Ovary (tissue), 7 donors: ENCODE measurements at regions not wholly inside any gene's neighbourhood (a gene's known extent, or its start where the extent isn't known, plus 50 kb on each side); places are given as distances from the start of the nearest gene placed in this dataset.
"Not testable (repeated sequence)": the region's sequence is repeated elsewhere in the genome, so short reads cannot be mapped to it uniquely, and the experiment has no call there.

Source experiments
- DNase-seq, 5 donors: peaks; one replicate each; pipeline ENCODE4 v3.0.0-alpha.2; 2019 to 2020
- H3K27ac ChIP-seq, 2 donors: fragments of 200-600 bp; one replicate each; pipeline versions ENCODE4 v1.5.1 to v1.8.0; 2019 to 2022
- H3K27me3 ChIP-seq: fragments of 200-600 bp; one replicate; pipeline ENCODE4 v1.8.0; 2022
- H3K36me3 ChIP-seq: fragments of 200-600 bp; sonication (generic); one replicate; pipeline ENCODE4 v1.5.1; 2019
- H3K4me1 ChIP-seq: one replicate; pipeline ENCODE4 v1.8.1; 2013; ENCODE audit warnings: mild to moderate bottlenecking, moderate library complexity; ENCODE audit not compliant: insufficient read depth
- H3K4me3 ChIP-seq: fragments of 200-600 bp; sonication (generic); one replicate; pipeline ENCODE4 v1.5.1; 2017
- H3K9me3 ChIP-seq, 2 donors: fragments of 200-600 bp in 1 of 2; sonication (generic) in 1 of 2; one replicate each; pipeline versions ENCODE4 v1.5.1 to v1.8.1; 2013 to 2019; ENCODE audit warnings: mild to moderate bottlenecking in 1 of 2, moderate library complexity in 1 of 2
- CTCF ChIP-seq, 3 donors: fragments of 450-650 bp in 2 of 3; fragments of 200-600 bp in 1 of 3; IDR thresholded peaks; one replicate each; pipeline versions ENCODE4 v1.5.1 to v1.8.0; 2016 to 2022; ENCODE audit warnings: antibody characterized with exemption in 3 of 3, mild to moderate bottlenecking in 1 of 3
- EP300 ChIP-seq: sonication (generic); formaldehyde crosslinking; IDR thresholded peaks from one replicate; pipeline ENCODE4 v1.6.1; 2017; ENCODE audit warnings: antibody characterized with exemption
- POLR2A ChIP-seq: fragments of 450-650 bp; IDR thresholded peaks from one replicate; pipeline ENCODE4 v1.6.1; 2017; ENCODE audit warnings: antibody characterized with exemption, mild to moderate bottlenecking, moderate library complexity
- WGBS, 3 donors: extraction: QIAGEN DNeasy Blood & Tissue Kit in 1 of 3; methylation state at CpG; one replicate each; pipeline versions ENCODE4 v1.1.5 to v1.1.7; 2013 to 2017; 5-methylcytosine and 5-hydroxymethylcytosine counted together
- intact Hi-C, 4 donors: fragments of 100-400 bp; cut with DNase I; formaldehyde crosslinking; loops; one replicate each; pipeline versions ENCODE4 v1.11.0 to v1.15.1; 2022 to 2023
- donor health status: DM: no; HTN: no; CAD: no; lungs with moderate emphysema.
- donor health status: DM: no; HTN: no; CAD: no.
- donor health status: Bipolar disorder and iron deficiency.
- donor health status: DM: no; HTN: no; CAD: no.
- donor health status: DM: yes; HTN: yes; CAD: no.

GRCh38 chr15:31439328-31439727 is 112.7 kb downstream of the KLF13 start:
- intact Hi-C loops = loop anchor here in 1 of 4 donors (5.0 to 10.0 kb wide), 2 partner anchors 72 to 115 kb away; partner anchors contain the start of gene KLF13
- Histone ChIP-seq H3K27me3 (no peaks in the 10 kb centered on the region), H3K27ac (no peak overlapping the region), H3K36me3 (no peaks in the 10 kb centered on the region), H3K4me3 (no peak overlapping the region), H3K4me1 (peaks cover 4% of the 10 kb centered on the region), H3K9me3 (no peaks in the 10 kb centered on the region)
- TF ChIP-seq POLR2A (no peak), CTCF (IDR thresholded peaks at IDR 0.05) (no peak), EP300 (no peak)
- DNase-seq = no peak
- WGBS, 3 donors = 92 to 93% (median 92%) methylated on average over 10 of the region's 10 CpGs

- WGBS, 3 donors = 96 to 97% (median 97%) methylated on average over 20 of the region's 20 CpGs
- H3K27ac ChIP-seq, H3K4me3 ChIP-seq, DNase-seq, H3K4me1 ChIP-seq, intact Hi-C loops, H3K36me3 ChIP-seq, H3K9me3 ChIP-seq, H3K27me3 ChIP-seq: not testable (repeated sequence)
Observed at GRCh38 chr15:31440216-31440615, 113.6 kb downstream of the KLF13 start.

- intact Hi-C loops = no loop called here
- 0 to 2% (median 1%) methylated on average over 54 to 56 of the region's 56 CpGs for WGBS, 3 donors
- Histone ChIP-seq H3K4me3 (peak overlapping the region; percentile 40), H3K27ac (peak overlapping the region in 1 of 2 donors; percentile 52), H3K27me3 (no peaks in the 10 kb centered on the region), H3K9me3 (no peaks in the 10 kb centered on the region), H3K36me3 (no peaks in the 10 kb centered on the region), H3K4me1 (peaks cover 2% of the 10 kb centered on the region)
- DNase-seq = peak; percentile 21 to 78 (median 42)
- no peak for TF ChIP-seq CTCF (IDR thresholded peaks at IDR 0.05)
- no peak for TF ChIP-seq POLR2A
- no peak for TF ChIP-seq EP300
Observed at GRCh38 chr15:31440754-31441311, 114.2 kb downstream of the KLF13 start.

- no peak overlapping the region for H3K4me3 ChIP-seq
- TF ChIP-seq CTCF (IDR thresholded peaks at IDR 0.05) (no peak), EP300 (no peak), POLR2A (no peak)
- no peak overlapping the region for H3K27ac ChIP-seq
- H3K4me1 ChIP-seq = peaks cover 2% of the 10 kb centered on the region
- no peaks in the 10 kb centered on the region for H3K9me3 ChIP-seq
- 81 to 89% (median 84%) methylated on average over 9 of the region's 9 CpGs for WGBS, 3 donors
- H3K27me3 ChIP-seq = no peaks in the 10 kb centered on the region
- H3K36me3 ChIP-seq = no peaks in the 10 kb centered on the region
- intact Hi-C loops = no loop called here
- no peak for DNase-seq
Observed at GRCh38 chr15:31442226-31442625, 115.6 kb downstream of the KLF13 start.

- TF ChIP-seq CTCF (IDR thresholded peaks at IDR 0.05) (no peak), POLR2A (no peak), EP300 (no peak)
- no peak for DNase-seq
- 41 to 44% (median 43%) methylated on average over 4 of the region's 4 CpGs for WGBS, 3 donors
- Histone ChIP-seq H3K4me3 (no peak overlapping the region), H3K9me3 (no peaks in the 10 kb centered on the region), H3K36me3 (no peaks in the 10 kb centered on the region), H3K4me1 (peaks cover 2% of the 10 kb centered on the region), H3K27ac (no peak overlapping the region), H3K27me3 (no peaks in the 10 kb centered on the region)
- intact Hi-C loops = no loop called here
Observed at GRCh38 chr15:31442699-31443111, 116.1 kb downstream of the KLF13 start.
